Fibroblast of skin of back (primary cell): ENCODE measurements at regions not wholly inside any gene's neighbourhood (a gene's known extent, or its start where the extent isn't known, plus 50 kb on each side); places are given as distances from the start of the nearest gene placed in this dataset.

Experiments
- DNase-seq: peaks from one replicate; pipeline ENCODE4 v3.0.0-alpha.2; 2013

- peak; percentile 5 for DNase-seq
These were observed 454.0 kb downstream of the NBAS start for GRCh38 chr2:15107137-15107536.

GRCh38 chr2:15111718-15112117 lies 449.4 kb downstream of the NBAS start:
- no peak for DNase-seq

GRCh38 chr2:15112216-15112615 lies 448.9 kb downstream of the NBAS start:
- peak; percentile 5 for DNase-seq

GRCh38 chr2:15115776-15116175 lies 445.4 kb downstream of the NBAS start:
- DNase-seq, result no peak

- DNase-seq, result no peak
These were observed 444.3 kb downstream of the NBAS start for GRCh38 chr2:15116830-15117229.
